Esophagus squamous epithelium (tissue), 5 donors: ENCODE measurements at regions not wholly inside any gene's neighbourhood (a gene's known extent, or its start where the extent isn't known, plus 50 kb on each side); places are given as distances from the start of the nearest gene placed in this dataset.

ENCODE experiments used
- DNase-seq: peaks from one replicate; lab custom pipeline; 2025; lab: John Stamatoyannopoulos, UW
- H3K27ac ChIP-seq, 4 donors: fragments of 200-600 bp; sonication (generic); one replicate each; pipeline ENCODE4 v1.5.1; 2016 to 2019; ENCODE audit warnings: mild to moderate bottlenecking in 1 of 4
- H3K27me3 ChIP-seq, 4 donors: fragments of 200-600 bp; sonication (generic); 1 replicate in 3 of 4; 2 replicates in 1 of 4; pipeline versions ENCODE4 v1.5.1 to v1.6.0; 2017 to 2021; ENCODE audit warnings: antibody characterized with exemption in 1 of 4
- H3K36me3 ChIP-seq, 3 donors: fragments of 200-600 bp; sonication (generic); one replicate each; pipeline ENCODE4 v1.5.1; 2016 to 2019
- H3K4me1 ChIP-seq, 3 donors: fragments of 200-600 bp; sonication (generic); one replicate each; pipeline ENCODE4 v1.5.1; 2017 to 2019
- H3K4me3 ChIP-seq, 4 donors: fragments of 200-600 bp; sonication (generic); 1 replicate in 3 of 4; 2 replicates in 1 of 4; pipeline ENCODE4 v1.5.1; 2016 to 2019; ENCODE audit warnings: mild to moderate bottlenecking in 2 of 4, moderate library complexity in 1 of 4
- H3K9me3 ChIP-seq, 3 donors: fragments of 200-600 bp; sonication (generic); one replicate each; pipeline ENCODE4 v1.5.1; 2016 to 2019
- POLR2A ChIP-seq, 4 donors: fragments of 450-650 bp; IDR thresholded peaks; one replicate each; pipeline ENCODE4 v1.6.1; 2017; ENCODE audit warnings: antibody characterized with exemption in 4 of 4, mild to moderate bottlenecking in 4 of 4, moderate library complexity in 3 of 4
- WGBS, 2 donors: methylation state at CpG; one replicate each; pipeline ENCODE4 v1.1.5; 2018; 5-methylcytosine and 5-hydroxymethylcytosine counted together
- intact Hi-C: fragments of 100-400 bp; cut with DNase I; formaldehyde crosslinking; loops from one replicate; pipeline ENCODE4 v1.15.0; 2022
- small RNA-seq, 4 donors: library from RNA; depleted of rRNA; stranded (forward); fragments of <200 nt; gene quantifications; one replicate each; pipeline ENCODE3, GENCODE V24; 2016
- TF ChIP-seq, protein P1 (sequence below), 6 experiments: fragments of 450-650 bp in 4 of 6; fragments of 200-600 bp in 2 of 6; sonication (generic) in 2 of 6; IDR thresholded peaks; one replicate each; pipeline ENCODE4 v1.5.1; 2016 to 2019; ENCODE audit warnings: antibody characterized with exemption in 6 of 6, mild to moderate bottlenecking in 4 of 6, moderate library complexity in 4 of 6
- donor health status: DM: yes; HTN: yes; CAD: no.

DNA sequence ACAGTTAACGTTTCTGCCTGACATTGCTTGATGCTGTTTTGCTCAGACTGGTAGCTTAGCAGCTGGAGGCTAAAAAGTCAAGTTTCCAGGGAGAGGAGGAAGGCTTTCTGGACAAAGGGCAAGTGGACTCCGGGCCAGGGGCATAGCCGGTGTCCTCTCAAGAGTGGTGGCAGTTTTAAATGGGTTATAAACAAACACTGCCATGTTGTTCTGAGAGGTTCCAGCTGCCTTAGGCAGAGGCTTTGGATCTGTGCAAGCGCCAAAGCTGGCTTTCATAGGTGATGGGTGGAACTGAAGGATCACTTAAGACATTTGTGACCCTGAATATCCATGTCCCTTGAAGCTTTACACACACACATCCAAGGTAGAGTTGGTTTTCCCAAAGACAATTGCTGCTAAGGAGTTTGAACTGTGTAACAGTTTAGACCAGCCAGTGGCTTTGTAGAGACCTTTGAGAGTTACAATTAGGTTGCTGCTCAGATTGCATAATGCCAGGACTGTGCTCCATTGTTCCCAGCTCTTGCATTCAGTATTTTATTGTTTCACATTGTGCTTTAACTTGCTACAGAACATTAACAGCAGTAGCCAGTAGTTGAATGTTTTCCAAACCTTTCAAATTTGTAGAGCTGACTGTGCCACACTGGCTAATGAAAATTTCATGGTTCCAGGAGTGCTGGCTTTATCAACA lies 54.1 kb upstream of the AP1S2 start:
- DNase-seq, result no peak
- no peaks in the 10 kb centered on the region for H3K27me3 ChIP-seq
- no peaks in the 10 kb centered on the region for H3K4me1 ChIP-seq
- H3K36me3 ChIP-seq, result no peaks in the 10 kb centered on the region
- no peak overlapping the region for H3K4me3 ChIP-seq
- no peaks in the 10 kb centered on the region for H3K9me3 ChIP-seq
- TF ChIP-seq POLR2A (IDR thresholded peaks at IDR 0.05), result no peak
- TF ChIP-seq, protein P1, sequence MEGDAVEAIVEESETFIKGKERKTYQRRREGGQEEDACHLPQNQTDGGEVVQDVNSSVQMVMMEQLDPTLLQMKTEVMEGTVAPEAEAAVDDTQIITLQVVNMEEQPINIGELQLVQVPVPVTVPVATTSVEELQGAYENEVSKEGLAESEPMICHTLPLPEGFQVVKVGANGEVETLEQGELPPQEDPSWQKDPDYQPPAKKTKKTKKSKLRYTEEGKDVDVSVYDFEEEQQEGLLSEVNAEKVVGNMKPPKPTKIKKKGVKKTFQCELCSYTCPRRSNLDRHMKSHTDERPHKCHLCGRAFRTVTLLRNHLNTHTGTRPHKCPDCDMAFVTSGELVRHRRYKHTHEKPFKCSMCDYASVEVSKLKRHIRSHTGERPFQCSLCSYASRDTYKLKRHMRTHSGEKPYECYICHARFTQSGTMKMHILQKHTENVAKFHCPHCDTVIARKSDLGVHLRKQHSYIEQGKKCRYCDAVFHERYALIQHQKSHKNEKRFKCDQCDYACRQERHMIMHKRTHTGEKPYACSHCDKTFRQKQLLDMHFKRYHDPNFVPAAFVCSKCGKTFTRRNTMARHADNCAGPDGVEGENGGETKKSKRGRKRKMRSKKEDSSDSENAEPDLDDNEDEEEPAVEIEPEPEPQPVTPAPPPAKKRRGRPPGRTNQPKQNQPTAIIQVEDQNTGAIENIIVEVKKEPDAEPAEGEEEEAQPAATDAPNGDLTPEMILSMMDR (IDR thresholded peaks at IDR 0.05), result no peak
- WGBS, 2 donors, result 37 to 83% methylated on average over 1 to 4 of the region's 4 CpGs
- intact Hi-C loops, result no loop called here
- H3K27ac ChIP-seq, result no peak overlapping the region

DNA sequence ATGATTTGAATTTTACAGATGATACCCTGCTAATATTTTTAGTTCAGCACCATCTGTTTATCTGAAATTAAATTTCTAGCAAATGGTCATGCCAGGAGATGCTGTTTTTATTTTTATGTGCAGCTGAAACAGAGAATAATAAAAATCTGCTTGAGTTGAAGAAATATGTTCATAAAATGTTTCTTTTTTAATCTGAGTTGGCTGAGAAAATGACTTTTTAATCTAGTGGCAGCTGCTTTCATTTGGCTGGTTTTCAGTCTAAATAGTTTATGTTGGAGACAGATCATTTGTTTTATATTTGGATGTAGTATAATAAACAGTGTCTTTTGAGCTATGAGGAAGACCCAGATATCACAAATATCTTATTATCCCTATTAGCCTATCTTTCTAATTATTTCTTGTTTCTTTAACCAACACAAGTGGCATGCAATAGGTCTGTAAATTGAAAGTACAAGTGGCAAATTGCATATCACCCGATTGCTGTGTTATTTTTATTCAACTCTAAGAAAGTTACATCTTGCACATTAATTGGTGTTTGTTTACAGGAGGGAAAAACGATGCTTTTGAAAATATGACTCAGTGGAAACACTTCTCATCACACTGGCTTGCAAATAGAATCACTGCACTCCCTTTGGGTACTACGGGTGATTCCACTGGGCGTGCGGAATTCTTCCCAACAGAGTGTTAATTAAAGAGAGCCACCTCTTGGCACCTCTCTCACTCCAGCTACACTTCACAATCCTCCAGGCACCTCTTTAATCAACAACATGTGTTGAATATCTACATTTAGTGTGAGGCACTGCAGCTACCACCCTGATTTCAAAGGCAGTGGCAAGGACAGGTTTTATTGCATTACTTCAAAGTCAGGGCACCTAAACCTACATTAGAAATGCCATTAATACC lies 51.7 kb upstream of the AP1S2 start:
- 38 to 47% methylated on average over 5 of the region's 5 CpGs for WGBS, 2 donors

More for the DNA sequence above, 51.7 kb upstream of the AP1S2 start:
- H3K27ac ChIP-seq, result no peak overlapping the region
- intact Hi-C loops, result no loop called here
- H3K27me3 ChIP-seq, result no peaks in the 10 kb centered on the region
- DNase-seq, result no peak
- H3K36me3 ChIP-seq, result no peaks in the 10 kb centered on the region
- H3K4me3 ChIP-seq, result no peak overlapping the region
- H3K9me3 ChIP-seq, result no peaks in the 10 kb centered on the region
- TF ChIP-seq POLR2A (IDR thresholded peaks at IDR 0.05), result no peak
- TF ChIP-seq, protein P1 (IDR thresholded peaks at IDR 0.05), result no peak
- H3K4me1 ChIP-seq, result no peaks in the 10 kb centered on the region

Small RNA genes lying in the stretch of these regions (small RNA-seq; reads per million reads assigned to genes)
- gene RNU5F-7P, result 0 reads per million in 4 donors
